ENCODE measurements at regions not wholly inside any gene's neighbourhood (a gene's known extent, or its start where the extent isn't known, plus 50 kb on each side); places are given as distances from the start of the nearest gene placed in this dataset.

DNA sequence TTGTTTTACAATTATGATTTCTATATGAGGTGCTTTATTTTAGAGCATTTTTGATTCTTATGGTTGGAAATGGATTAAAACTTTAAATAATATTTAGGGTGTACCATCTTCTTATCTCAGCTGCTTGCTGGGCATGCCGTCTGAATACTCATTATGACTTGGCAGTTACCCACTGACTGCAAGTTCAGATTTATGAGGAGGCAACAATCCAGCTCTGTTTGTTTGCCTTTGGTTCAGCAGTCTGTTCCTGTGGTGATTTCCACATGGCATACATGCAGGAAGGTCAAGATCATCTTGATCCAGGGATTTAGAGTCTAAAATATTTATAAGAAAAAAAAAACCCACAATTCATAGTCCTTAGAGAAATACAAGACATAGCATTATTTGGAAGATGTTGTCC lies 1254.5 kb upstream of the NUDT12 start:
- Histone ChIP-seq H3K27ac (ENCODE audit: insufficient read length, low read depth, low read length) (no peak overlapping the region), H2BK20ac (ENCODE audit: low read depth, low read length, poor library complexity, severe bottlenecking) (no peak overlapping the region), H2BK12ac (ENCODE audit: insufficient read length, low read depth, low read length) (no peak overlapping the region), H3K79me1 (ENCODE audit: insufficient read depth, low read depth, low read length, poor library complexity, severe bottlenecking) (no peaks in the 10 kb centered on the region), H3K79me2 (ENCODE audit: insufficient read depth, low read length) (no peaks in the 10 kb centered on the region), H3K4me2 (ENCODE audit: insufficient read depth, insufficient read length, low read length) (no peak overlapping the region), H2BK15ac (ENCODE audit: low read depth, low read length) (no peak overlapping the region), H3K56ac (ENCODE audit: insufficient read length, low read depth, low read length) (no peak overlapping the region), H4K8ac (replicated peaks; ENCODE audit: insufficient read length, low read depth, low read length) (no peak overlapping the region), H3K27me3 (ENCODE audit: insufficient read depth, low read length) (no peaks in the 10 kb centered on the region), H3K4ac (ENCODE audit: low read depth, low read length) (no peak overlapping the region), H2AFZ (ENCODE audit: low read length) (no peak overlapping the region), H3K23ac (ENCODE audit: insufficient read length, low read depth, low read length) (no peak overlapping the region), H4K20me1 (ENCODE audit: control insufficient read depth, insufficient read depth, insufficient read length) (no peaks in the 10 kb centered on the region), H3K18ac (ENCODE audit: insufficient read length, low read depth, low read length) (no peak overlapping the region), H2AK5ac (ENCODE audit: insufficient read length, low read length) (no peak overlapping the region), H2BK5ac (ENCODE audit: insufficient read length, low read length) (no peak overlapping the region), H2BK120ac (ENCODE audit: low read depth, low read length, poor library complexity, severe bottlenecking) (no peak overlapping the region), H3T11ph (ENCODE audit: low read length) (no peak overlapping the region), H3K9me3 (ENCODE audit: control insufficient read depth, low read depth, low read length) (no peaks in the 10 kb centered on the region), H4K5ac (ENCODE audit: insufficient read length, low read depth, low read length) (no peak overlapping the region), H3K14ac (ENCODE audit: insufficient read depth, low read length) (no peak overlapping the region), H3K4me1 (ENCODE audit: insufficient read depth, low read length) (no peaks in the 10 kb centered on the region), H3K9ac (ENCODE audit: extremely low read depth, insufficient read length, low read length) (no peak overlapping the region), H4K91ac (ENCODE audit: insufficient read length, low read depth, low read length) (no peak overlapping the region), H3K23me2 (ENCODE audit: insufficient read length, low read depth, low read length, poor library complexity, severe bottlenecking) (no peaks in the 10 kb centered on the region)
- no peaks in the 10 kb centered on the region for H3K36me3 Mint-ChIP-seq (ENCODE audit: insufficient read depth in 1 of 3, low read depth in 3 of 3)
- H3K4me1 Mint-ChIP-seq = no peaks in the 10 kb centered on the region
- TF ChIP-seq, protein P1, sequence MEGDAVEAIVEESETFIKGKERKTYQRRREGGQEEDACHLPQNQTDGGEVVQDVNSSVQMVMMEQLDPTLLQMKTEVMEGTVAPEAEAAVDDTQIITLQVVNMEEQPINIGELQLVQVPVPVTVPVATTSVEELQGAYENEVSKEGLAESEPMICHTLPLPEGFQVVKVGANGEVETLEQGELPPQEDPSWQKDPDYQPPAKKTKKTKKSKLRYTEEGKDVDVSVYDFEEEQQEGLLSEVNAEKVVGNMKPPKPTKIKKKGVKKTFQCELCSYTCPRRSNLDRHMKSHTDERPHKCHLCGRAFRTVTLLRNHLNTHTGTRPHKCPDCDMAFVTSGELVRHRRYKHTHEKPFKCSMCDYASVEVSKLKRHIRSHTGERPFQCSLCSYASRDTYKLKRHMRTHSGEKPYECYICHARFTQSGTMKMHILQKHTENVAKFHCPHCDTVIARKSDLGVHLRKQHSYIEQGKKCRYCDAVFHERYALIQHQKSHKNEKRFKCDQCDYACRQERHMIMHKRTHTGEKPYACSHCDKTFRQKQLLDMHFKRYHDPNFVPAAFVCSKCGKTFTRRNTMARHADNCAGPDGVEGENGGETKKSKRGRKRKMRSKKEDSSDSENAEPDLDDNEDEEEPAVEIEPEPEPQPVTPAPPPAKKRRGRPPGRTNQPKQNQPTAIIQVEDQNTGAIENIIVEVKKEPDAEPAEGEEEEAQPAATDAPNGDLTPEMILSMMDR (conservative IDR thresholded peaks at IDR 0.05) = no peak
- no peaks in the 10 kb centered on the region for H3K27me3 Mint-ChIP-seq (ENCODE audit: low read depth)
- H3K27ac Mint-ChIP-seq = no peak overlapping the region
- no peak overlapping the region for H3K4me3 Mint-ChIP-seq
- WGBS (ENCODE audit: extremely low coverage, insufficient read length, low lambda C conversion rate) = no CpG with 5 or more reads among the region's 1 CpG
- DNase-seq = no peak
- no peaks in the 10 kb centered on the region for H3K9me3 Mint-ChIP-seq
